ENCODE measurements at regions not wholly inside any gene's neighbourhood (a gene's known extent, or its start where the extent isn't known, plus 50 kb on each side); places are given as distances from the start of the nearest gene placed in this dataset.

DNA sequence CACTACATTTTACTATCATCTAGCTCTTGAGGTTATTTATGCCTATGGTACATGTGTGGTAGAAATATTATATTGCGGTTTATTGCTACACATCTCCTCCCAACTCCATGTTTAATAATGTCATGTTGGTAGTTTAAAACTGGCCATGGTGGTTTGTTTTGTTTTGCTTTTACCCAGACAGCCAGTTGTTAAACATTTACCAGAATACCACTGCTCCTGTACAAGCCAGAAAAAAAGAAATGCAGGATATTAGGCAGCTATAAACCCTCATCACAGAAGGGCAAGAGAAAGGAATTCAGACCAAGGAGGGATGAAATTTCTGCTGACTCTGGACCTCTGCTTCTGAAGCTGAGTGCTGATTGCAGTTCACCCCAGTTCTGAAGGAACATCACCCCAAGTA, 451.8 kb upstream of the IL12A start (continued):
- TF ChIP-seq TEAD4 (IDR thresholded peaks at IDR 0.05; ENCODE audit: borderline replicate concordance, insufficient read depth), result no peak
- TF ChIP-seq, protein P1, sequence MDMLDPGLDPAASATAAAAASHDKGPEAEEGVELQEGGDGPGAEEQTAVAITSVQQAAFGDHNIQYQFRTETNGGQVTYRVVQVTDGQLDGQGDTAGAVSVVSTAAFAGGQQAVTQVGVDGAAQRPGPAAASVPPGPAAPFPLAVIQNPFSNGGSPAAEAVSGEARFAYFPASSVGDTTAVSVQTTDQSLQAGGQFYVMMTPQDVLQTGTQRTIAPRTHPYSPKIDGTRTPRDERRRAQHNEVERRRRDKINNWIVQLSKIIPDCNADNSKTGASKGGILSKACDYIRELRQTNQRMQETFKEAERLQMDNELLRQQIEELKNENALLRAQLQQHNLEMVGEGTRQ (IDR thresholded peaks at IDR 0.05; ENCODE audit: borderline replicate concordance, low read depth, low read length), result no peak

DNA sequence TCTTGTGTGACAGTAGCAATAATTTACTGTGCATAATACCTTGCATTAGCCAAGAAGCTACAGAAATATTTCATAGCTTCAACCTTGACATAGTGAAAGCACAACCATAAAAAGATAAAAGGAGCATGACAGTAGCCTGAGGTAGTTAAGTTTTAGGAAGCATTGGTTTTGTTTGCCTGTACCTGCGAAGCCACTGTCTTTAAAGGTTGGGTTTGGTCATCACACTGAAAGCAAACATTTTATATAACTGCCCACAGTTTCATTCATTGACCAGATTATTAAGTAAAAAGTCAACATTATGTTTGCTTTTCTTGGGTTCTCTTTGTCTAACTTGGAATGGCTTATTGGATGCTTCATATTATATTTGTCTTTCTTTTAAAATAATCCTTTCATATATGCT, 450.1 kb upstream of the IL12A start:
- H3K4me1 ChIP-seq (ENCODE audit: control insufficient read depth in 1 of 2, insufficient read depth in 2 of 2, low read depth in 1 of 2, low read length in 1 of 2), result no peaks in the 10 kb centered on the region
- CTCF ChIA-PET, result interaction anchor here (1.0 to 1.2 kb wide), 2 partner anchors 266 to 274 kb away, joined by 3 read pairs; no protein-coding TSS in a partner anchor
- WGBS (ENCODE audit: low lambda C conversion rate), result 25% methylated on average over 1 of the region's 1 CpG
- TF ChIP-seq RCOR1 (IDR thresholded peaks at IDR 0.05; ENCODE audit: low read length) (no peak), RXRA (IDR thresholded peaks at IDR 0.05; ENCODE audit: borderline replicate concordance, low read depth) (no peak), YY1 (IDR thresholded peaks at IDR 0.05; ENCODE audit: low read depth) (no peak), TAF1 (IDR thresholded peaks at IDR 0.05; ENCODE audit: borderline replicate concordance, low read depth, low read length) (no peak), JUND (IDR thresholded peaks at IDR 0.05) (no peak), POLR2AphosphoS5 (IDR thresholded peaks at IDR 0.05; ENCODE audit: low read depth, low read length) (no peak), GABPA (IDR thresholded peaks at IDR 0.05; ENCODE audit: low read depth) (no peak)
- TF ChIP-seq, protein P2, sequence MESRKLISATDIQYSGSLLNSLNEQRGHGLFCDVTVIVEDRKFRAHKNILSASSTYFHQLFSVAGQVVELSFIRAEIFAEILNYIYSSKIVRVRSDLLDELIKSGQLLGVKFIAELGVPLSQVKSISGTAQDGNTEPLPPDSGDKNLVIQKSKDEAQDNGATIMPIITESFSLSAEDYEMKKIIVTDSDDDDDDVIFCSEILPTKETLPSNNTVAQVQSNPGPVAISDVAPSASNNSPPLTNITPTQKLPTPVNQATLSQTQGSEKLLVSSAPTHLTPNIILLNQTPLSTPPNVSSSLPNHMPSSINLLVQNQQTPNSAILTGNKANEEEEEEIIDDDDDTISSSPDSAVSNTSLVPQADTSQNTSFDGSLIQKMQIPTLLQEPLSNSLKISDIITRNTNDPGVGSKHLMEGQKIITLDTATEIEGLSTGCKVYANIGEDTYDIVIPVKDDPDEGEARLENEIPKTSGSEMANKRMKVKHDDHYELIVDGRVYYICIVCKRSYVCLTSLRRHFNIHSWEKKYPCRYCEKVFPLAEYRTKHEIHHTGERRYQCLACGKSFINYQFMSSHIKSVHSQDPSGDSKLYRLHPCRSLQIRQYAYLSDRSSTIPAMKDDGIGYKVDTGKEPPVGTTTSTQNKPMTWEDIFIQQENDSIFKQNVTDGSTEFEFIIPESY (IDR thresholded peaks at IDR 0.05; ENCODE audit: borderline replicate concordance, low read depth), result no peak
- H3K79me2 ChIP-seq (ENCODE audit: insufficient read depth), result no peaks in the 10 kb centered on the region
- no peaks in the 10 kb centered on the region; the same call in 1 of the 2 replicates for H3K27me3 ChIP-seq (ENCODE audit: insufficient read depth)
- H3K9me2 ChIP-seq, result no peaks in the 10 kb centered on the region
- H3K4me3 ChIP-seq (ENCODE audit: low read depth in 2 of 2, low read length in 1 of 2), result no peak overlapping the region
- POLR2A ChIA-PET, result no interaction called here
- no peak overlapping the region for H3K27ac ChIP-seq (ENCODE audit: low read depth in 2 of 2, low read length in 1 of 2)
- H3K4me2 ChIP-seq, result no peak overlapping the region
- no peak overlapping the region for H3K9ac ChIP-seq
- H3K9me3 ChIP-seq, result no peaks in the 10 kb centered on the region
- no peak for DNase-seq
- no peaks in the 10 kb centered on the region for H3K36me3 ChIP-seq (replicated peaks in 1 of 2; ENCODE audit: control insufficient read depth in 1 of 2, insufficient read depth in 2 of 2, low read length in 1 of 2)
- H2AFZ ChIP-seq (ENCODE audit: low read depth), result no peak overlapping the region
- no peaks in the 10 kb centered on the region for H4K20me1 ChIP-seq (ENCODE audit: insufficient read depth)
- no peaks in the 10 kb centered on the region for H3F3A ChIP-seq (replicated peaks; ENCODE audit: insufficient read depth)

DNA sequence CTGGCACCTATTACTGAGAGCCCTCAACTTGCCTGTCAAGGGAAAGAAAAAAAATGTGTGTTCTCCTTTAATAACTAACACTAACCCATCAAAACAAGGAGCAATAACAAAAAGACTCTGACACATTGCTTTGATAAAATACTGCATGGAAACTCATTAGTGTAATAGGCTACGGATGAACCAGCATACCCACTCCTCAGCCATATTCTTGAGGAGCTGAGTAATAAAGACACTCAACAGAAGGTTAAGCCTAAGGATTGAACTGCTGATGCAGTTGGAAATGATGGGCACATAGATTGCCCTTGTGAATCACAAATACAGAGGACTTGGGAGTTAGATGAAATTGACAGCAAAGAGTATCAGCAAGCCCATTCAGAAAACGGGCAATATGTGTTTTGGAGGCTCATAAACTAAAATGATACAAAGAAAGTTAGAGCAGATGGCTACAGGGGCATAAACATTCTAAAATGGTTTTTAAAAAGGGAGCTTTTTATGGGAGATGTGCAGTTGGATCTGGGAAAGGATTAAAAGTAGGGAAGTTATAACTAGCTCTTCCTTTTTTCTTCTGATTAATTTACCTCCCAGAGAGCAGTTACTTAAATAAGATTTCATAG, 447.6 kb upstream of the IL12A start:
- Histone ChIP-seq H3K4me2 (no peak overlapping the region), H3K9ac (no peak overlapping the region), H3K27me3 (ENCODE audit: insufficient read depth) (no peaks in the 10 kb centered on the region; the same call in 1 of the 2 replicates), H3K4me1 (ENCODE audit: control insufficient read depth in 1 of 2, insufficient read depth in 2 of 2, low read depth in 1 of 2, low read length in 1 of 2) (no peaks in the 10 kb centered on the region), H3K9me3 (no peaks in the 10 kb centered on the region), H3K9me2 (no peaks in the 10 kb centered on the region), H3K27ac (ENCODE audit: low read depth in 2 of 2, low read length in 1 of 2) (no peak overlapping the region), H3F3A (replicated peaks; ENCODE audit: insufficient read depth) (no peaks in the 10 kb centered on the region), H2AFZ (ENCODE audit: low read depth) (no peak overlapping the region), H3K79me2 (ENCODE audit: insufficient read depth) (no peaks in the 10 kb centered on the region), H3K4me3 (ENCODE audit: low read depth in 2 of 2, low read length in 1 of 2) (no peak overlapping the region), H3K36me3 (replicated peaks in 1 of 2; ENCODE audit: control insufficient read depth in 1 of 2, insufficient read depth in 2 of 2, low read length in 1 of 2) (no peaks in the 10 kb centered on the region), H4K20me1 (ENCODE audit: insufficient read depth) (no peaks in the 10 kb centered on the region)
- WGBS (ENCODE audit: low lambda C conversion rate), result 22% methylated on average over 2 of the region's 2 CpGs
- TF ChIP-seq, protein P2 (IDR thresholded peaks at IDR 0.05; ENCODE audit: borderline replicate concordance, low read depth), result no peak
- TF ChIP-seq NRF1 (IDR thresholded peaks at IDR 0.05; ENCODE audit: low read depth, low read length) (no peak), TAF1 (IDR thresholded peaks at IDR 0.05; ENCODE audit: borderline replicate concordance, low read depth, low read length) (no peak), RFX5 (IDR thresholded peaks at IDR 0.05; ENCODE audit: low read length) (no peak), RAD21 (IDR thresholded peaks at IDR 0.05; ENCODE audit: low read length) (no peak), EP300 (IDR thresholded peaks at IDR 0.05; ENCODE audit: borderline replicate concordance in 1 of 2, low read depth in 1 of 2, low read length in 1 of 2) (no peak), TEAD4 (IDR thresholded peaks at IDR 0.05; ENCODE audit: borderline replicate concordance, insufficient read depth) (no peak), MXI1 (IDR thresholded peaks at IDR 0.05; ENCODE audit: low read depth, low read length) (no peak)
- TF ChIP-seq, protein P1 (IDR thresholded peaks at IDR 0.05; ENCODE audit: borderline replicate concordance, low read depth, low read length), result no peak
- DNase-seq, result no peak
- POLR2A ChIA-PET, result no interaction called here
- CTCF ChIA-PET, result interaction anchor here (0.6 to 0.7 kb wide), 2 partner anchors 45 to 162 kb away, joined by 3 to 4 read pairs; no protein-coding TSS in a partner anchor
